Epithelial cell of proximal tubule (primary cell): ENCODE measurements at regions not wholly inside any gene's neighbourhood (a gene's known extent, or its start where the extent isn't known, plus 50 kb on each side); places are given as distances from the start of the nearest gene placed in this dataset.

Source experiments
- DNase-seq: peaks from one replicate; pipeline ENCODE4 v3.0.0-alpha.2; 2011; ENCODE audit warnings: low read depth
- H3K4me3 ChIP-seq: 2 replicates; pipeline ENCODE4 v1.5.1; 2011; ENCODE audit warnings: low read depth, mild to moderate bottlenecking, low read length
- TF ChIP-seq, protein P1 (sequence below): conservative IDR thresholded peaks from 2 replicates; pipeline ENCODE4 v1.5.1; 2012; ENCODE audit warnings: low read depth, mild to moderate bottlenecking, low read length

DNA sequence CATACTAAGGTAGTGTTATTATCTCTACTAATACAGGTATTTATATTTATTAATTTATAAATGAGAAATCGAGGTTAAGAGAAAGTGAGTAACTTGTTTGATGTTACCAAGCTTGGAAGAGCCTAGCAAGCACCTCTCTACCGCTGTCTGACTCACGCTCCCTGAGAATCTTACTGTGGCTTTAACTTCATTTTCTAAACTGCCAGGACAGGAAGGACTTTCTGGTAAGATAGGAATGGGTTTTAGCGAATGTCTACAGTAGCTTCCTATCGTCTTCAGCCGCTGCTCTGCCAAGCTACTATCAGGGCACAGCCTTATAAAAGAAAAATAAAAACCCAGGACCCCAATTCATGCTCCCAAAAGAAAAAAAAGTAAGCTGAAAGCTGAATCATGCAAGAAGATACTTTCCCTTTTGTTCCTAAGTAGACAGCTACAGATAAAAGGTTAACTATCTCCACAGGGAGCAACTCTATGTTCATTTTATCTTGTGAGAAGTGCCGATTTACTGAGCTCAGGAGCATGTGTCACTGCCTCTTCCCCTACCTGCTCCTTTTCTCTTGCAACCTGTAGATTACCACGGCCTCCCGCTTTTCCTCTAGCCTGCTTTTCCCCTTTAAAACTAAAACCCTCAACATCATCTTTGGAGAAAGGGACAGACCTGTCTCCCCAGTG, 60.2 kb downstream of the THNSL1 start:
- H3K4me3 ChIP-seq = no peak overlapping the region
- DNase-seq = no peak
- TF ChIP-seq, protein P1, sequence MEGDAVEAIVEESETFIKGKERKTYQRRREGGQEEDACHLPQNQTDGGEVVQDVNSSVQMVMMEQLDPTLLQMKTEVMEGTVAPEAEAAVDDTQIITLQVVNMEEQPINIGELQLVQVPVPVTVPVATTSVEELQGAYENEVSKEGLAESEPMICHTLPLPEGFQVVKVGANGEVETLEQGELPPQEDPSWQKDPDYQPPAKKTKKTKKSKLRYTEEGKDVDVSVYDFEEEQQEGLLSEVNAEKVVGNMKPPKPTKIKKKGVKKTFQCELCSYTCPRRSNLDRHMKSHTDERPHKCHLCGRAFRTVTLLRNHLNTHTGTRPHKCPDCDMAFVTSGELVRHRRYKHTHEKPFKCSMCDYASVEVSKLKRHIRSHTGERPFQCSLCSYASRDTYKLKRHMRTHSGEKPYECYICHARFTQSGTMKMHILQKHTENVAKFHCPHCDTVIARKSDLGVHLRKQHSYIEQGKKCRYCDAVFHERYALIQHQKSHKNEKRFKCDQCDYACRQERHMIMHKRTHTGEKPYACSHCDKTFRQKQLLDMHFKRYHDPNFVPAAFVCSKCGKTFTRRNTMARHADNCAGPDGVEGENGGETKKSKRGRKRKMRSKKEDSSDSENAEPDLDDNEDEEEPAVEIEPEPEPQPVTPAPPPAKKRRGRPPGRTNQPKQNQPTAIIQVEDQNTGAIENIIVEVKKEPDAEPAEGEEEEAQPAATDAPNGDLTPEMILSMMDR = no peak

DNA sequence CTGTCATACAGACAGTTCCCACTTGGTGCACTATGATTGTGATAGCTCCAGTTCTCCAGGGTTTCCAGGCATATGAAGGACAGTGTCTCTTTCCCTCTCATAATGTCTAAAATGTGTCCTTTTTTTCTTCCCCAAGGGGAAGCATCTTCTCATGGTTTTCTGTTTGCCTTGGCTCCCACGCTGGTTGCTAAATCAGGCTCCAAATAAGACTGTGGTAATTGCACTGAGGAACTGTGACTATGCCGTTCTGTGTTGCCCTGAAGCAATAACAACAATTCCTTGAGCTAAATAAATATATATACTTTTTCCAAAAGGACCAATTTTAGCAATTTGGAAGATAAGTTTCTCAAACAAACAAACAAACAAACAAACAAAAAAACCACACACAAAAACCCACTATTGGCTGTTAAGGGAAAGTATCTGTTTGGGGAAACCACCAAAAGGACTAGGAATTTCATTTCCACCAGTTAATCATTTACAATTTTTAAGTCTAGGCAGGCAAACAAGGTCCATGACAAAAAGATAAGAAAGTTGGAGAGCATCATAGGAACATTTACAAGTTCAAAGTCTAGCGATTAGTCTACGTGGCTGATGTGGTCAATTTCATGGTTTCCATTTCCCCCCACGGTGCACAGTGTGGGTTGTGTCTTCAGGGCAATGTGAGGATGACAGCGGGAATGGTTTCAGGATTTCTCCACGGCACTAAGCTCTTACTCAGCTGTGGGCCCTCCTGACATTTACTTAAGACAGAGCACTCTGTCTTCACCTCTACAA, 62.4 kb downstream of the THNSL1 start:
- TF ChIP-seq, protein P1 = no peak
- no peak overlapping the region for H3K4me3 ChIP-seq
- DNase-seq = no peak

DNA sequence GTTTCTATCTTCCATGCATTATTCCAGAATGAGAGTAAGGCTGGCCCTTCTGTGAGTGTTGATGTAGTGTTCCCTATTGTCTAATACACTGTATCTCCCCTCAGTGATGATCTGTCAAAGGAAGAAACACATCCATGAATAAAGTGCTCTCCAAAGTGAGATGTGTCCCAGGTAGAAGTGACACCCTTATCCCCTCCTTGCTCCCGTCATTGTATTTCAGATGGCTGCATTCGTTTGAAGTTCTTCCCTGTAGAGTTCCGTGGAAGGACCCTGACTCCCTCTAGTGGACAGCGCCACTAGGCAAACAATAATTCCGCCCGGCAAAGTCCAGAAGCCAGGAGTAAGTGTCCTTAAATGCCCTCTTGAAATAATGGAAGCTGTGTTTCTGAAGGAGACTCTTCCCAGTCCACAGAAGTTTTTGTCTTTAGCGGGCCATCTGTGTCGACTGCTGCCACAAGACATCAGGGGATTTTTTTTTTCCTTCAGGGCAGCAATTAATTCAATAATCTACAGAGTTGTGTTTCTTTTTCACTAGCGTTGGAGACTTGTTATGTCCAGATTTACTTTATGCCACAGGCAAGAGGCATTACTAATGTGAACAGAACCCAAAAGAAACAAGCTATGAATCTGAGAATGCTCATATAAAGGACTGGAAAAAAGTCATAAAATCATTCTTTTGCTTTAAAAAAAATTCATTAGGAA, 64.6 kb downstream of the THNSL1 start:
- H3K4me3 ChIP-seq = no peak overlapping the region
- TF ChIP-seq, protein P1 = peak; percentile 98
- peak; percentile 41 for DNase-seq

DNA sequence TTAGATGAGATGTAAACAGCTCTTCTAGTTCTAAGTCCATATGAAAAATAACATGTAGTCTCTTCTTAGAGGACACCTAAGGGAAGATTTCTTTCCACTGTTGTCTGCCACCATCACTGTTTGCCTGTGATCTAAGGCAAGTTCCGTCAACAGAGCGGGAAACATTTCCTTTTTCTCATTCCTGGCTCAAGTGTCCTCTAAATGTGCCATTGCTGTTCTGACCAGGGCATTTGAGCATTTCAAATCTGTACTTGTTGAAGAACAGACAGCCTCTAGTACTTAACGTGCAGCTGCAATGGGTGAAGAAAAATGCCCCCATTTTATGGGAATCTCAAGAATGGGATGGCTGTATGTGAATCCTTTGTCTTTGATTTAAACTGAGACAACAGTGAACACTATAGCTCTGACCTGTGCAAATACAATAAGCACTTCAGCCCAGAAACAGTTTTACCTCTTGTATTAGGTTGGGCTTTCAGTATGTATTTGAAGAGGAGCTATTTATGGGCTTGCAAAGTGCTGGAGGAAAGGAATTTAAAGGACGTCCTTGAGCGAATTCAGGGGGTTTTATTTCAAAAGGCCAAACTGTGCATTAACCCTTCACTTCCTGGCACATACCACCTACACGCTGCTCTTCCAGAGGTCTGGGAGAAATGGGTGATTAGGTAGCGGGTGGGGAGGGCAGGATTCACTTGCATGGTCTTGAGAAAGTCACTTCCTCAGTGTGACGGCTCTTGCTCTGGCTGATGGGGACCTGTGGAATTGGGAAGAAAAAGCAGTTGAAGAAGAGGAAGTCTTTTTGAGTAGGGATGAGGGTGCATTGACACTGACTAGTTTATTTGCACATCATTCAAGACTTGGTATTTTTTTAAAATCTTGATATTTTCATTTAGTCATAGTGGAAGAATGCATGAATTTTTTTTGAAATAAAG, 66.1 kb downstream of the THNSL1 start:
- DNase-seq = no peak
- H3K4me3 ChIP-seq = no peak overlapping the region
- TF ChIP-seq, protein P1 = no peak

DNA sequence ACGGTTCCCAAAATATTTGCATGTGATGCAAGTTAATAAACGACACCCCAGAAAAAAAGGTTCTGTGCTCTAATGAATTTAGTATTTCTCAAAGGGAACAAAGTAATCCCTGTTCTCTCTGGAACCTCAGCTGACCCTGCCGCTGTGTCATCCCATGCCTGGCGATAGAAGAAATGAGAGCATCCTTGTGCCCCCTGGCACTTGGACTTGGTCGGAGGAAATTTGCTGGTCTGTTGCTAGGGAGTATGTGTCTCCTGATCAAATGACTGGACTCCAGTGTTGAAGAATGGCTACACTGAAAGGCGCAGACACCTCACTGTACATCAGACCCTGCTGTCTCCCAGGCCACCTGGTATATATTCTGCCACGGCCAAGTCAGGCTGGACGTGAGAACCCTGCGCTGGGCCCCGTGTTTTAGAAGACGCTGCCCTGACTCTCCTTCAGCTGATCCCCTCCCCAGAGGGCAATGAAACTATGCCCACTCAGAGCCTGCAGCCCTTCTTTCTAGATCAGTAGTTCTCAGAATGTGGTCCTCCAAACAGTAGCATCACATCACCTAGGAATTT, 67.2 kb downstream of the THNSL1 start:
- DNase-seq = no peak
- TF ChIP-seq, protein P1 = no peak
- H3K4me3 ChIP-seq = no peak overlapping the region

DNA sequence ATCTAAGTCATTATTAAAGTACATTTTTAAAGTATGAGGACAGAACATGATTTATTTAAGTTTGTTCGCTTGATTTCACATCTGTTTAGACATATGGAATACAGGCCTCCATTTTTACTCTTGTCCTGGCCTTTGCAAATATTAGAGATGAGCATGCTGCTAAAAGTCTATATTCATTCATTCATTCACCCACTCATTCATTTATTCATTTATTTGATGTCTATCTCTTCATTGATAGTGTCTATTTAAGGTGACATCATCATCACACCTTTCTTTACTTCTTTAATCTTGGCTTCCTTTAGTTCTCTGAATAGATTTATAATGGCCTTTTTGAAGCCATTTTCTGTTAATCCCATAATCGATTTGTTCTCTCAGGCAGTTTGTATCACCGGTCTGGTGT, 68.0 kb downstream of the THNSL1 start:
- no peak for DNase-seq
- H3K4me3 ChIP-seq = no peak overlapping the region
- TF ChIP-seq, protein P1 = no peak
